SK-N-SH (cell line): ENCODE measurements at regions not wholly inside any gene's neighbourhood (a gene's known extent, or its start where the extent isn't known, plus 50 kb on each side); places are given as distances from the start of the nearest gene placed in this dataset.

Source experiments
- CTCF ChIA-PET: fragments of 300-600, 350-600 bp; formaldehyde crosslinking; extraction: SDS; loops from one replicate; lab custom pipeline; 2021; lab: Yijun Ruan, JAX
- POLR2A ChIA-PET: fragments of 350-600 bp; sonication (Branson Sonifier 250); formaldehyde crosslinking; extraction: SDS; loops from one replicate; lab custom pipeline; 2020; ENCODE audit warnings: antibody characterized with exemption, inconsistent platforms; lab: Yijun Ruan, JAX
- DNase-seq: peaks from one replicate; pipeline ENCODE4 v3.0.0; 2012
- H2AFZ ChIP-seq: fragments of 200-600 bp; sonication (generic); 2 replicates; pipeline ENCODE4 v1.8.1; 2016; ENCODE audit warnings: antibody characterized with exemption, mild to moderate bottlenecking, low read depth
- H3F3A ChIP-seq: fragments of 200-600 bp; sonication (generic); replicated peaks from 2 replicates; pipeline ENCODE3; 2016; ENCODE audit warnings: antibody characterized with exemption, mild to moderate bottlenecking; ENCODE audit not compliant: insufficient read depth
- H3K27ac ChIP-seq, 2 experiments: fragments of 200-500 bp in 1 of 2; fragments of 200-600 bp in 1 of 2; sonication (Bioruptor generic) in 1 of 2; sonication (generic), shearing (Covaris generic) in 1 of 2; 2 replicates each; pipeline versions ENCODE4 v1.5.1 to v1.6.1; 2014 to 2016; ENCODE audit warnings: low read depth in 2 of 2, inconsistent platforms in 1 of 2, low read length in 1 of 2, mild to moderate bottlenecking in 1 of 2, mixed read lengths in 1 of 2
- H3K27me3 ChIP-seq: fragments of 200-600 bp; sonication (generic), shearing (Covaris generic); 2 replicates; pipeline ENCODE4 v1.6.1; 2016; ENCODE audit warnings: mixed run types; ENCODE audit not compliant: insufficient read depth
- H3K36me3 ChIP-seq, 2 experiments: fragments of 200-500 bp in 1 of 2; fragments of 200-600 bp in 1 of 2; sonication (Bioruptor generic) in 1 of 2; sonication (generic) in 1 of 2; replicated peaks in 1 of 2; 2 replicates each; pipeline versions ENCODE3 to v1.5.1; 2014 to 2016; ENCODE audit warnings: low read length in 1 of 2, mild to moderate bottlenecking in 1 of 2; ENCODE audit not compliant: insufficient read depth in 2 of 2, control insufficient read depth in 1 of 2
- H3K4me1 ChIP-seq, 2 experiments: fragments of 200-500 bp in 1 of 2; fragments of 200-600 bp in 1 of 2; sonication (Bioruptor generic) in 1 of 2; sonication (generic), shearing (Covaris generic) in 1 of 2; 2 replicates each; pipeline versions ENCODE4 v1.5.1 to v1.6.1; 2014 to 2016; ENCODE audit warnings: low read depth in 1 of 2, low read length in 1 of 2, mixed run types in 1 of 2; ENCODE audit not compliant: insufficient read depth in 2 of 2, control insufficient read depth in 1 of 2
- H3K4me2 ChIP-seq: fragments of 200-600 bp; sonication (generic), shearing (Covaris generic); 2 replicates; pipeline ENCODE4 v1.6.1; 2017; ENCODE audit warnings: mixed run types
- H3K4me3 ChIP-seq, 2 experiments: fragments of 200-500 bp in 1 of 2; fragments of 200-600 bp in 1 of 2; sonication (Bioruptor generic) in 1 of 2; sonication (generic), shearing (Covaris generic) in 1 of 2; 2 replicates each; pipeline versions ENCODE4 v1.5.1 to v1.8.1; 2014 to 2016; ENCODE audit warnings: low read depth in 2 of 2, inconsistent platforms in 1 of 2, low read length in 1 of 2, mild to moderate bottlenecking in 1 of 2, mixed read lengths in 1 of 2, moderate library complexity in 1 of 2
- H3K79me2 ChIP-seq: fragments of 200-600 bp; sonication (generic); 2 replicates; pipeline ENCODE4 v1.8.1; 2017; ENCODE audit warnings: mild to moderate bottlenecking; ENCODE audit not compliant: insufficient read depth
- H3K9ac ChIP-seq: fragments of 200-600 bp; sonication (generic); 2 replicates; pipeline ENCODE4 v1.6.1; 2017; ENCODE audit warnings: mixed run types
- H3K9me2 ChIP-seq: fragments of 200-600 bp; sonication (generic); 2 replicates; pipeline ENCODE4 v1.6.1; 2017; ENCODE audit warnings: mixed run types
- H3K9me3 ChIP-seq: fragments of 200-600 bp; sonication (generic); 2 replicates; pipeline ENCODE4 v1.6.1; 2017; ENCODE audit warnings: mixed run types, mild to moderate bottlenecking, moderate library complexity
- H4K20me1 ChIP-seq: fragments of 200-600 bp; sonication (generic); 2 replicates; pipeline ENCODE4 v1.6.1; 2017; ENCODE audit warnings: mild to moderate bottlenecking, mixed run types; ENCODE audit not compliant: insufficient read depth
- CHD2 ChIP-seq: fragments of 150-350 bp; IDR thresholded peaks from 2 replicates; pipeline ENCODE4 v1.6.1; 2018; ENCODE audit warnings: low read length; ENCODE audit not compliant: partially characterized antibody
- ELF1 ChIP-seq: IDR thresholded peaks from 2 replicates; pipeline ENCODE4 v1.4.0; 2012
- EP300 ChIP-seq, 2 experiments: IDR thresholded peaks; 2 replicates each; pipeline versions ENCODE4 v1.4.0 to v1.6.1; 2012; ENCODE audit warnings: borderline replicate concordance in 1 of 2, low read depth in 1 of 2, low read length in 1 of 2
- EZH2phosphoT487 ChIP-seq: fragments of 200-600 bp; sonication (generic); IDR thresholded peaks from 2 replicates; pipeline ENCODE4 v1.6.1; 2017; ENCODE audit warnings: low read depth, mixed run types, mild to moderate bottlenecking, antibody characterized with exemption, moderate library complexity, borderline replicate concordance
- FOXJ3 ChIP-seq: sonication (generic); formaldehyde crosslinking; IDR thresholded peaks from 2 replicates; pipeline ENCODE4 v1.5.1; 2020; ENCODE audit warnings: mild to moderate bottlenecking, missing genetic modification reagents
- FOXM1 ChIP-seq: IDR thresholded peaks from 2 replicates; pipeline ENCODE4 v1.4.0; 2012; ENCODE audit warnings: low read depth, mild to moderate bottlenecking
- GATA2 ChIP-seq: sonication (generic); formaldehyde crosslinking; IDR thresholded peaks from 2 replicates; pipeline ENCODE4 v1.5.0; 2020; ENCODE audit warnings: mild to moderate bottlenecking, missing genetic modification reagents
- MEF2A ChIP-seq: IDR thresholded peaks from 2 replicates; pipeline ENCODE4 v1.4.0; 2012; ENCODE audit warnings: low read depth, borderline replicate concordance
- MXI1 ChIP-seq: IDR thresholded peaks from 2 replicates; pipeline ENCODE4 v1.6.1; 2012; ENCODE audit warnings: mild to moderate bottlenecking, low read depth, low read length, improper control_type of control experiment
- NRF1 ChIP-seq: IDR thresholded peaks from 2 replicates; pipeline ENCODE4 v1.6.1; 2012; ENCODE audit warnings: low read depth, mild to moderate bottlenecking, low read length
- POLR2AphosphoS5 ChIP-seq: IDR thresholded peaks from 2 replicates; pipeline ENCODE4 v1.6.1; 2012; ENCODE audit warnings: low read depth, low read length
- RAD21 ChIP-seq: IDR thresholded peaks from 2 replicates; pipeline ENCODE4 v1.6.1; 2012; ENCODE audit warnings: mild to moderate bottlenecking, low read length
- RFX5 ChIP-seq: IDR thresholded peaks from 2 replicates; pipeline ENCODE4 v1.6.1; 2012; ENCODE audit warnings: mild to moderate bottlenecking, improper control_type of control experiment, low read length
- RXRA ChIP-seq: IDR thresholded peaks from 2 replicates; pipeline ENCODE4 v1.4.0; 2012; ENCODE audit warnings: low read depth, mild to moderate bottlenecking, borderline replicate concordance
- SIN3A ChIP-seq: IDR thresholded peaks from 2 replicates; pipeline ENCODE4 v1.6.1; 2012; ENCODE audit warnings: low read depth, mild to moderate bottlenecking, low read length, moderate library complexity, borderline replicate concordance
- SMC3 ChIP-seq: IDR thresholded peaks from 2 replicates; pipeline ENCODE4 v1.6.1; 2012; ENCODE audit warnings: low read depth, low read length, improper control_type of control experiment
- TCF12 ChIP-seq: IDR thresholded peaks from 2 replicates; pipeline ENCODE4 v1.4.0; 2012
- TEAD4 ChIP-seq: IDR thresholded peaks from 2 replicates; pipeline ENCODE4 v1.4.0; 2012; ENCODE audit warnings: mild to moderate bottlenecking, borderline replicate concordance; ENCODE audit not compliant: insufficient read depth
- YY1 ChIP-seq: IDR thresholded peaks from 2 replicates; pipeline ENCODE4 v1.4.0; 2012; ENCODE audit warnings: low read depth, mild to moderate bottlenecking
- WGBS: methylation state at CpG from one replicate; pipeline ENCODE4 v1.1.6; 2017; ENCODE audit warnings: low lambda C conversion rate; 5-methylcytosine and 5-hydroxymethylcytosine counted together
- TF ChIP-seq, protein P1 (sequence below): IDR thresholded peaks from 2 replicates; pipeline ENCODE4; 2012
- TF ChIP-seq, protein P2 (sequence below): IDR thresholded peaks from 2 replicates; pipeline ENCODE4 v1.4.0; 2012; ENCODE audit warnings: low read depth
- TF ChIP-seq, protein P3 (sequence below): IDR thresholded peaks from 2 replicates; pipeline ENCODE4 v1.4.0; 2012; ENCODE audit warnings: low read depth, borderline replicate concordance
- TF ChIP-seq, protein P4 (sequence below): fragments of 150-350 bp; IDR thresholded peaks from 2 replicates; pipeline ENCODE4 v1.6.1; 2017; ENCODE audit warnings: antibody characterized with exemption, low read length, low read depth, borderline replicate concordance
- TF ChIP-seq, protein P5 (sequence below): IDR thresholded peaks from 2 replicates; pipeline ENCODE4 v1.4.0; 2012; ENCODE audit warnings: low read depth, borderline replicate concordance

DNA sequence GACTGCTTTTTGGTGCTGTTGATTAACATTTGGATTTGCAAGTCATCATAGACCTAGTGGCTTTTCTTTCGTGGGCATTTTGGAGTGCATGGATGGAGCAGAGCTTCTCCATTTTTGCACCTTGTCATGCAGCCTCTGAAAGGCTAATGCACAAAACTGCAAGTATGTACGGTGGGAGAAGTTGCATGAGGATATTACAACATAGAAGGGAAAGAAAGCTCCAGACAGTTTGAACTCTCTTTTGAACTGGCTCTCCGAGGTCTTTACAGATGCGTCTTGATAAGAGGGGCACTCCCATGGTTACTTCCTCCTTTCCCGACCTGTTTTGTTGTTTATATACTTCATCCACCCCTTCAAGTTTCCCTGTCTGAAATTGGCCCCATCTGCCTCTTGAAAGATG, 147.1 kb upstream of the GBE1 start (continued):
- TF ChIP-seq, protein P1, sequence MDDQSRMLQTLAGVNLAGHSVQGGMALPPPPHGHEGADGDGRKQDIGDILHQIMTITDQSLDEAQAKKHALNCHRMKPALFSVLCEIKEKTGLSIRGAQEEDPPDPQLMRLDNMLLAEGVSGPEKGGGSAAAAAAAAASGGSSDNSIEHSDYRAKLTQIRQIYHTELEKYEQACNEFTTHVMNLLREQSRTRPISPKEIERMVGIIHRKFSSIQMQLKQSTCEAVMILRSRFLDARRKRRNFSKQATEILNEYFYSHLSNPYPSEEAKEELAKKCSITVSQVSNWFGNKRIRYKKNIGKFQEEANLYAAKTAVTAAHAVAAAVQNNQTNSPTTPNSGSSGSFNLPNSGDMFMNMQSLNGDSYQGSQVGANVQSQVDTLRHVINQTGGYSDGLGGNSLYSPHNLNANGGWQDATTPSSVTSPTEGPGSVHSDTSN, result no peak
- TF ChIP-seq POLR2AphosphoS5, result no peak
- no peak for TF ChIP-seq YY1
- no peak for TF ChIP-seq NRF1
- no peak for TF ChIP-seq MXI1
- no peak for TF ChIP-seq MEF2A
- TF ChIP-seq, protein P2, sequence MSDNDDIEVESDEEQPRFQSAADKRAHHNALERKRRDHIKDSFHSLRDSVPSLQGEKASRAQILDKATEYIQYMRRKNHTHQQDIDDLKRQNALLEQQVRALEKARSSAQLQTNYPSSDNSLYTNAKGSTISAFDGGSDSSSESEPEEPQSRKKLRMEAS, result no peak
- TF ChIP-seq, all 33 proteins: peak for 0

DNA sequence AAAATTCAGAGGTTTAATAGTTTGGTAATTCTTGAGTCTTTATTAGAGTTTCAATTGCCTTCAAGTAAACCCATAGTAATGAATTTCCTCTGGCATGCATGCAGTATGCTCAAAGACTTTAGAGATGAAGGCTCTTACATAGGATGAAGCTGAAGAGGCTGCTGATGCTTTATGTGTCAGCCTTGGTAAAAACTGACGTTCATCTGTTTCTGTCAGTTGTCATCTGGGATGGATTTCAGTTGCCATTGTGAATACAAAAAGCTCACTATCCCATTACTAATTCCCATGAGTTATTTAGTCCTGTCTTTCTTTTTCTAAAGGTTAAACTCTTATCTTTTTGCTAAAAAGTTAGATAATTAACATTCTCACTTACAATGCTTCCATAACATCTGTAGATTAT, 136.9 kb upstream of the GBE1 start:
- no peaks in the 10 kb centered on the region for H4K20me1 ChIP-seq
- H3K9me2 ChIP-seq, result no peaks in the 10 kb centered on the region
- no peaks in the 10 kb centered on the region for H3F3A ChIP-seq
- no peak overlapping the region for H3K4me2 ChIP-seq
- H3K4me3 ChIP-seq, result no peak overlapping the region
- CTCF ChIA-PET, result interaction anchor here (0.6 to 0.9 kb wide), 3 partner anchors 12 to 26 kb away, joined by 3 read pairs; no protein-coding TSS in a partner anchor
- H3K27ac ChIP-seq, result no peak overlapping the region
- no peaks in the 10 kb centered on the region for H3K27me3 ChIP-seq
- TF ChIP-seq RAD21 (no peak), FOXJ3 (no peak), TCF12 (no peak), SIN3A (no peak), EZH2phosphoT487 (no peak), RFX5 (no peak), CHD2 (no peak), EP300 (IDR thresholded peaks at IDR 0.05; ENCODE audit: borderline replicate concordance in 1 of 2, low read depth in 1 of 2, low read length in 1 of 2) (no peak), ELF1 (no peak), FOXM1 (no peak), SMC3 (no peak), MXI1 (no peak), GATA2 (CRISPR knock-in tag) (no peak), TEAD4 (no peak), RXRA (no peak), MEF2A (no peak)
- TF ChIP-seq, protein P3, sequence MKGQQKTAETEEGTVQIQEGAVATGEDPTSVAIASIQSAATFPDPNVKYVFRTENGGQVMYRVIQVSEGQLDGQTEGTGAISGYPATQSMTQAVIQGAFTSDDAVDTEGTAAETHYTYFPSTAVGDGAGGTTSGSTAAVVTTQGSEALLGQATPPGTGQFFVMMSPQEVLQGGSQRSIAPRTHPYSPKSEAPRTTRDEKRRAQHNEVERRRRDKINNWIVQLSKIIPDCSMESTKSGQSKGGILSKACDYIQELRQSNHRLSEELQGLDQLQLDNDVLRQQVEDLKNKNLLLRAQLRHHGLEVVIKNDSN, result no peak
- TF ChIP-seq, protein P4, sequence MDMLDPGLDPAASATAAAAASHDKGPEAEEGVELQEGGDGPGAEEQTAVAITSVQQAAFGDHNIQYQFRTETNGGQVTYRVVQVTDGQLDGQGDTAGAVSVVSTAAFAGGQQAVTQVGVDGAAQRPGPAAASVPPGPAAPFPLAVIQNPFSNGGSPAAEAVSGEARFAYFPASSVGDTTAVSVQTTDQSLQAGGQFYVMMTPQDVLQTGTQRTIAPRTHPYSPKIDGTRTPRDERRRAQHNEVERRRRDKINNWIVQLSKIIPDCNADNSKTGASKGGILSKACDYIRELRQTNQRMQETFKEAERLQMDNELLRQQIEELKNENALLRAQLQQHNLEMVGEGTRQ, result no peak
- TF ChIP-seq, protein P5, sequence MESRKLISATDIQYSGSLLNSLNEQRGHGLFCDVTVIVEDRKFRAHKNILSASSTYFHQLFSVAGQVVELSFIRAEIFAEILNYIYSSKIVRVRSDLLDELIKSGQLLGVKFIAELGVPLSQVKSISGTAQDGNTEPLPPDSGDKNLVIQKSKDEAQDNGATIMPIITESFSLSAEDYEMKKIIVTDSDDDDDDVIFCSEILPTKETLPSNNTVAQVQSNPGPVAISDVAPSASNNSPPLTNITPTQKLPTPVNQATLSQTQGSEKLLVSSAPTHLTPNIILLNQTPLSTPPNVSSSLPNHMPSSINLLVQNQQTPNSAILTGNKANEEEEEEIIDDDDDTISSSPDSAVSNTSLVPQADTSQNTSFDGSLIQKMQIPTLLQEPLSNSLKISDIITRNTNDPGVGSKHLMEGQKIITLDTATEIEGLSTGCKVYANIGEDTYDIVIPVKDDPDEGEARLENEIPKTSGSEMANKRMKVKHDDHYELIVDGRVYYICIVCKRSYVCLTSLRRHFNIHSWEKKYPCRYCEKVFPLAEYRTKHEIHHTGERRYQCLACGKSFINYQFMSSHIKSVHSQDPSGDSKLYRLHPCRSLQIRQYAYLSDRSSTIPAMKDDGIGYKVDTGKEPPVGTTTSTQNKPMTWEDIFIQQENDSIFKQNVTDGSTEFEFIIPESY, result no peak
- TF ChIP-seq, protein P1, result no peak
- TF ChIP-seq, all 33 proteins: peak for 0
- POLR2A ChIA-PET, result no interaction called here
- Histone ChIP-seq H3K9me3 (no peaks in the 10 kb centered on the region), H3K4me1 (no peaks in the 10 kb centered on the region; a peak in 1 of 4 replicates), H3K9ac (no peak overlapping the region), H3K36me3 (no peaks in the 10 kb centered on the region), H2AFZ (no peak overlapping the region), H3K79me2 (no peaks in the 10 kb centered on the region)
- DNase-seq, result no peak
- 50% methylated on average over 1 of the region's 1 CpG for whole genome bisulfite sequencing
